MG63 (cell line): ENCODE measurements at regions not wholly inside any gene's neighbourhood (a gene's known extent, or its start where the extent isn't known, plus 50 kb on each side); places are given as distances from the start of the nearest gene placed in this dataset.

ENCODE experiments used
- DNase-seq: peaks from one replicate; pipeline ENCODE4 v3.0.0-alpha.2; 2020
- H3K27me3 ChIP-seq: fragments of 250-450 bp; sonication (Bioruptor Pico); 2 replicates; pipeline ENCODE4 v1.5.1; 2020; ENCODE audit warnings: mild to moderate bottlenecking, moderate library complexity
- H3K36me3 ChIP-seq: fragments of 250-450 bp; sonication (Bioruptor Pico); 2 replicates; pipeline ENCODE4 v1.5.1; 2020; ENCODE audit warnings: mild to moderate bottlenecking, moderate library complexity
- H3K4me3 ChIP-seq: fragments of 250-450 bp; sonication (Bioruptor Pico); 2 replicates; pipeline ENCODE4 v1.5.1; 2020; ENCODE audit warnings: mild to moderate bottlenecking, moderate library complexity
- H3K9me3 ChIP-seq: fragments of 250-450 bp; sonication (Bioruptor Pico); 2 replicates; pipeline ENCODE4 v1.5.1; 2020; ENCODE audit warnings: mild to moderate bottlenecking, moderate library complexity

- H3K27me3 ChIP-seq = no peaks in the 10 kb centered on the region
Measured at GRCh38 chr1:208557046-208557722, 313.0 kb upstream of the PLXNA2 start.

GRCh38 chr1:208557723-208558094 is 313.5 kb upstream of the PLXNA2 start:
- Histone ChIP-seq H3K27me3 (no peaks in the 10 kb centered on the region), H3K9me3 (no peaks in the 10 kb centered on the region), H3K36me3 (no peaks in the 10 kb centered on the region), H3K4me3 (no peak overlapping the region)
- no peak for DNase-seq

More at GRCh38 chr1:208557046-208557722, 313.0 kb upstream of the PLXNA2 start:
- Histone ChIP-seq H3K4me3 (no peak overlapping the region), H3K36me3 (no peaks in the 10 kb centered on the region), H3K9me3 (no peaks in the 10 kb centered on the region)
- no peak for DNase-seq

DNA sequence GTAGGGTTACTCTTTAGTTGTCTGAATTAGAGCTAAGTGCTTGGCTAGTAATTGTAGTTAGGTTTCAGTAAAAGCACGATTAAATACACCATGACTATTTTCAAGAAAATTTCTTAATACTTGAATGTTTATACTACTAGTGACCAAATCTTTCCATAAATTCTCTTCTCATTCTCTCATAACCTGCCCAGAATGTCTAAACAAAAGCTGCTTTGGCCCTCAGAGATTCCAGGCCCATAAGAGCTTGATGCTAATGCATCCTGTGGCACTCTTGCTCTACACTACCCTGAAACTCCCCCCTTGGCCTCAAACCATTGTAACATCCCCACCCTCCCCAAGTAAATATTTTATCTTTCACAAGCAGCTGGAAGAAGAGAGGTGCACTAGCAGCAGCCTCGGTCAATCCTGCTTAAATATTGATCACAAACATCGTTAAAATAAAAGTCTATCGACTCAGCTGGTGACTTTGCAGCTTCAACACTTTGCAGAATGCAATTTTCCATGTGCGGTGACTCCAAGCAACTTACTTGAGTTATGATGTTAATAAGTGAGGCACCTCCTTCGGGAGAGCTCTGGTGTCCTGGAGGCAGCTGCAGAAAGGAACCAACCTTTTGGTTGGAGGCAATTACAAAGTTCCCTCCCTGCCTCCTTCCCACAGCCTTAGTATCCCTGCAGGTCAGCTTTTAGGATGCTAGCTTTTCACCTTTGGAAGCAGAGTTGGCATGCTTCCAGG is 315.6 kb upstream of the PLXNA2 start:
- Histone ChIP-seq H3K9me3 (no peaks in the 10 kb centered on the region), H3K27me3 (no peaks in the 10 kb centered on the region), H3K36me3 (no peaks in the 10 kb centered on the region), H3K4me3 (no peak overlapping the region)
- no peak for DNase-seq

GRCh38 chr1:208562151-208562960 is 318.2 kb upstream of the PLXNA2 start:
- H3K36me3 ChIP-seq = no peaks in the 10 kb centered on the region
- no peak for DNase-seq

GRCh38 chr1:208564466-208564865 is 320.3 kb upstream of the PLXNA2 start:
- no peaks in the 10 kb centered on the region for H3K9me3 ChIP-seq
- no peak overlapping the region for H3K4me3 ChIP-seq
- no peaks in the 10 kb centered on the region for H3K36me3 ChIP-seq
- no peak for DNase-seq
- no peaks in the 10 kb centered on the region for H3K27me3 ChIP-seq

More at GRCh38 chr1:208562151-208562960, 318.2 kb upstream of the PLXNA2 start:
- no peak overlapping the region for H3K4me3 ChIP-seq
- no peaks in the 10 kb centered on the region for H3K27me3 ChIP-seq
- H3K9me3 ChIP-seq = no peaks in the 10 kb centered on the region

DNA sequence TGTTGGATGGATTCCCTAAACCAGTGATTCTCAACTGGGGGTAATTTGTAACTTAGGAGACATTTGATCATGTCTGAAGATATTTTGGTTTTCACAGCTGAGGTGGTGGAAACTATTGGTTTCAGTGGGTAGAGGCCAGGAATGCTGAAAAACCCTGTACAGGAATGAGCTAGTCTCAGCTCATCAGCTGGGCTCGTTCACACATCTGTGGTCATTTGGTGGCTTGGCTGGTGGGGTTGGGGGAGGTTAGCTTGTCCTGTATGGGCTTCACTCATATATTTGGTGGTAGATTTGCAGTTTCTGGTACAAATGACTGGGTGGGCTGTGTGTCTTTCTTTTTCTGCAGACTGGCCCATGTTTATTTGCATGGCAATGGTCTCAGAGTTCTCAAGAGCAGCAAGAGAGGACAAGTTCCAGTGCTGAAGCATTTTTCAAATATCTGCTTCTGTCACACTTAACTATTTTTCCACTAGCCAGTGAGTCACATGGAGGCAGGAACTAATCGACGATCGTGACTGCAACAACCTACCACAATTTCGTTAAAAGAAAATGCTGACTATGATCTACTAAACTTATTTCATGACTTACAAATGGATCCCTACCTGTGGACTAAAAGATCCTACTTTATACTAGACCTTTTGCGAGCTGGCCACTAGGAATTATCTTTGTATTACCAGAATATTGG is 321.7 kb upstream of the PLXNA2 start:
- Histone ChIP-seq H3K4me3 (no peak overlapping the region), H3K27me3 (no peaks in the 10 kb centered on the region), H3K36me3 (no peaks in the 10 kb centered on the region), H3K9me3 (no peaks in the 10 kb centered on the region)
- no peak for DNase-seq

DNA sequence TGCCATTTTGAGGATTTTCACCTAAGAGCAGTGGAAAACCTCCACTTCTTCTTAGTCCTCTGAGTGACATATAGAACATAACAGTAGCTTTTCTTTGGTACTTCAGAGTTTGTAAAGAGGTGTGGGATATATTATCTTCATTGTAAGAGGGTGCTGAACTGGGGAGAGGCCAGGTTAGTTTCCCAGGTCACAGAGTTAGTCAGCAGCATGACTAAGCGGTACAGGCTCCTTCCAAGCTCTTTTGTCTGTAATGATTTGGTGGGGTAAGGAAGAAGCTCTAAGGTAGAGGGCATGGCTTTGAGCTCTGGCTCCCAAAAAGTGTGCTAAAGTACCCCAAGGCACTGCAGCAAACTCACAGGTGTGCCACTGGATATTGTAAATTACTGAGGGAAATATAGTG is 325.0 kb upstream of the PLXNA2 start:
- Histone ChIP-seq H3K27me3 (no peaks in the 10 kb centered on the region), H3K4me3 (no peak overlapping the region), H3K9me3 (no peaks in the 10 kb centered on the region), H3K36me3 (no peaks in the 10 kb centered on the region)
- no peak for DNase-seq

DNA sequence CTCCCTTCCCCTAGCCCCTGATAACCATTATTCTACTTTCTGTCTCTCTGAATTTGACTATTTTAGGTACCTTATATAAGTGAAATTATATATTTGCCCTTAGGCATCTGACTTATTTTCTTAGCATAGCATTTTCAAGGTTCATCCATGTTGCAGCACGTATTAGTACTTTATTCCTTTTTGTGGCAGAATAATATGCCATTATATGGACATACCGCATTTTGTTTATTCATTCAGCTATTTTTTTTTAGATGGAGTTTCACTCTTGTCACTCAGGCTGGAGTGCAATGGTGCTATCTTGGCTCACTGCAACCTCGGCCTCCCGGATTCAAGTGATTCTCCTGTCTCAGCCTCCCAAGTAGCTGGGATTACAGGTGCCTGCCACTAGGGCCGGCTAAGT is 326.2 kb upstream of the PLXNA2 start:
- H3K9me3 ChIP-seq = no peaks in the 10 kb centered on the region
- no peak overlapping the region for H3K4me3 ChIP-seq
- H3K36me3 ChIP-seq = no peaks in the 10 kb centered on the region
- no peaks in the 10 kb centered on the region for H3K27me3 ChIP-seq
- no peak for DNase-seq

DNA sequence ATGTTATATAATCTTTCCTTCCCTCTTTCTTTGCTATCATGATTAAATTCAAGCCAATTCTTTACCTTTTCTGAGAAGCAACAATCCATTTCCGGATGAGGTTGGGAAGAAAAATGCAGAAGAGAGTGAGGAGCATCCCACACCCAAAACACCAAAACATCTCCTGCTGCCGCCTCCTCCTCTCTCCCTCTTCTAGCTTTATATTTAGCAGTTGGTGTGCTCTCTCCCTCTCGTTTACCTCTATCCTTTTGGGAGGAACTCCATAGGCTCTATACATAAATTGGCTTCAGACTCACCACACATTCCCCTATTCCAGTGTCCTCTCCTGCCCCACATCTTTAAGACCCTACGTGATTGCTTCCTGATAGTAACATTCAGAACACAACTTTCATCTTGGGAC is 332.2 kb upstream of the PLXNA2 start:
- no peak for DNase-seq
- Histone ChIP-seq H3K9me3 (no peaks in the 10 kb centered on the region), H3K27me3 (no peaks in the 10 kb centered on the region), H3K36me3 (no peaks in the 10 kb centered on the region), H3K4me3 (no peak overlapping the region)

- Histone ChIP-seq H3K9me3 (no peaks in the 10 kb centered on the region), H3K4me3 (no peak overlapping the region), H3K27me3 (no peaks in the 10 kb centered on the region), H3K36me3 (no peaks in the 10 kb centered on the region)
- DNase-seq = no peak
Measured at GRCh38 chr1:208577381-208577905, 333.3 kb upstream of the PLXNA2 start.

DNA sequence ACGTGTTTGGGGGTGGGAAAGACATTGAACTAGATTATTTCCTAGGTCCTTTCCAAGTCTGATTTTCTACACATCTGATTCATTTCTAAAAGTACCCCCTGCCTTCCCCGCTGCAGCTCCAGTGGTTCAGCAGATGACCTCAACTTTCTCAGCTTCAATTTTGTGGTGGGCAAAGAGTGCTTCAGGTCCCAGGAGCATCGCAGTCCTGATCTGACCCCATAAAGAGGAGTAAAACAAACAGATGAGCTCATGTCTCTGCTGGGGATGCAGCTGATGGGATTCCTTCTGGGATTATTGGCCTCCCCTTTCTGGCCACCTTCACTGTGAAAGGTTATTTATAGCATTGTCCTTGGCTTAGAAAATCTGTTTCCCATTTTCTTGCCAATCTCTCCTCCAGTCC is 337.0 kb upstream of the PLXNA2 start:
- no peak for DNase-seq
- Histone ChIP-seq H3K9me3 (no peaks in the 10 kb centered on the region), H3K4me3 (no peak overlapping the region)

DNA sequence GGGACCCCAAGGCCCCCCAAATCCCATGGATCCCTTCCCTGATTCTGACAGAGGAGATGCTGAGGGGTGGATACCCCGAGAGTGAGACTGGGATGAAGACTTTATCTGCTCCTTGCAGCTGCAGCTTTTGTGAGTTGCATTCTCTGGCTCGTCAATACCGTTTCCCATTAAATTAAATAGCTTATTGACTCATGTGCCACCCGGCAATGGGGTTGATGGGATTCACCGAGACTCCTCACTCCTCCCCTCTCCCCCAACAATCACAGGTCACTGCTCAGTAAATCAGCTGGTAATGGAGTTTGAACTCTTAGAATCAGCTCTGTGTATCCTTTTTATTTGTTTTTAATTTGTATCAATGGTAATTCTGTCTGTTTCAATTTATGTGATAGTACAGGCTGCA is 337.5 kb upstream of the PLXNA2 start:
- no peaks in the 10 kb centered on the region for H3K27me3 ChIP-seq
- H3K4me3 ChIP-seq = no peak overlapping the region
- no peaks in the 10 kb centered on the region for H3K9me3 ChIP-seq
- DNase-seq = no peak
- H3K36me3 ChIP-seq = no peaks in the 10 kb centered on the region

More for the DNA sequence above, 337.0 kb upstream of the PLXNA2 start:
- H3K27me3 ChIP-seq = no peaks in the 10 kb centered on the region
- H3K36me3 ChIP-seq = no peaks in the 10 kb centered on the region

- Histone ChIP-seq H3K9me3 (no peaks in the 10 kb centered on the region), H3K36me3 (no peaks in the 10 kb centered on the region), H3K4me3 (no peak overlapping the region), H3K27me3 (no peaks in the 10 kb centered on the region)
- no peak for DNase-seq
Measured at GRCh38 chr1:208584167-208584755, 340.1 kb upstream of the PLXNA2 start.

- Histone ChIP-seq H3K9me3 (no peaks in the 10 kb centered on the region), H3K27me3 (no peaks in the 10 kb centered on the region), H3K36me3 (no peaks in the 10 kb centered on the region), H3K4me3 (no peak overlapping the region)
- no peak for DNase-seq
Measured at GRCh38 chr1:208587110-208587509, 342.9 kb upstream of the PLXNA2 start.

GRCh38 chr1:208593306-208594006 is 349.3 kb upstream of the PLXNA2 start:
- no peaks in the 10 kb centered on the region for H3K27me3 ChIP-seq
- no peaks in the 10 kb centered on the region for H3K9me3 ChIP-seq
- DNase-seq = no peak
- H3K4me3 ChIP-seq = no peak overlapping the region
- no peaks in the 10 kb centered on the region for H3K36me3 ChIP-seq

GRCh38 chr1:208595236-208595635 is 351.1 kb upstream of the PLXNA2 start:
- Histone ChIP-seq H3K27me3 (no peaks in the 10 kb centered on the region), H3K36me3 (no peaks in the 10 kb centered on the region), H3K9me3 (no peaks in the 10 kb centered on the region), H3K4me3 (no peak overlapping the region)
- no peak for DNase-seq
